Osteoblast (primary cell): ENCODE measurements at regions not wholly inside any gene's neighbourhood (a gene's known extent, or its start where the extent isn't known, plus 50 kb on each side); places are given as distances from the start of the nearest gene placed in this dataset.
"Not testable (repeated sequence)": the region's sequence is repeated elsewhere in the genome, so short reads cannot be mapped to it uniquely, and the experiment has no call there.

Source experiments
- DNase-seq: peaks from one replicate; pipeline ENCODE4 v3.0.0; 2011; ENCODE audit warnings: low spot score, mixed read lengths; ENCODE audit not compliant: insufficient read length; ENCODE audit errors: missing footprints
- H2AFZ ChIP-seq: 2 replicates; pipeline ENCODE4 v1.6.0; 2011; ENCODE audit warnings: mild to moderate bottlenecking, low read length
- H3K27ac ChIP-seq: 2 replicates; pipeline ENCODE4 v1.5.1; 2011; ENCODE audit warnings: mild to moderate bottlenecking, low read depth, low read length, moderate library complexity
- H3K27me3 ChIP-seq: 2 replicates; pipeline ENCODE4 v1.6.0; 2012; ENCODE audit warnings: mild to moderate bottlenecking, control low read depth, inconsistent platforms, low read length, moderate library complexity; ENCODE audit not compliant: insufficient read depth
- H3K36me3 ChIP-seq: 2 replicates; pipeline ENCODE4 v1.5.1; 2011; ENCODE audit warnings: mild to moderate bottlenecking, low read length, control low read depth, moderate library complexity; ENCODE audit not compliant: insufficient read depth
- H3K4me1 ChIP-seq: 2 replicates; pipeline ENCODE4 v1.5.1; 2011; ENCODE audit warnings: mild to moderate bottlenecking, low read length, control low read depth, moderate library complexity; ENCODE audit not compliant: insufficient read depth
- H3K4me2 ChIP-seq: 2 replicates; pipeline ENCODE4 v1.6.0; 2011; ENCODE audit warnings: mild to moderate bottlenecking, low read length; ENCODE audit not compliant: insufficient read depth
- H3K4me3 ChIP-seq: fragments of 200-600 bp; sonication (generic); 3 replicates; pipeline ENCODE4 v1.5.1; 2012; ENCODE audit warnings: mild to moderate bottlenecking, low read length, inconsistent platforms; ENCODE audit not compliant: insufficient read depth
- H3K79me2 ChIP-seq: 2 replicates; pipeline ENCODE4 v1.6.0; 2012; ENCODE audit warnings: mild to moderate bottlenecking, low read length, control low read depth, inconsistent platforms; ENCODE audit not compliant: insufficient read depth
- H3K9me3 ChIP-seq: 2 replicates; pipeline ENCODE4 v1.5.1; 2011; ENCODE audit warnings: low read depth, low read length, control low read depth
- H4K20me1 ChIP-seq: 2 replicates; pipeline ENCODE4 v1.6.0; 2012; ENCODE audit warnings: mild to moderate bottlenecking, low read length, control low read depth; ENCODE audit not compliant: insufficient read depth
- CTCF ChIP-seq: IDR thresholded peaks from 2 replicates; pipeline ENCODE4 v1.5.1; 2011; ENCODE audit warnings: mild to moderate bottlenecking, low read depth, low read length, moderate library complexity; ENCODE audit errors: extremely low read depth

GRCh38 chr5:57931807-57932206 lies 449.2 kb upstream of the ACTBL2 start:
- Histone ChIP-seq H3K4me1 (no peaks in the 10 kb centered on the region), H3K4me3 (no peak overlapping the region), H3K4me2 (no peak overlapping the region), H3K79me2 (no peaks in the 10 kb centered on the region), H3K36me3 (no peaks in the 10 kb centered on the region), H2AFZ (no peak overlapping the region), H3K27me3 (no peaks in the 10 kb centered on the region), H3K27ac (no peak overlapping the region), H4K20me1 (no peaks in the 10 kb centered on the region), H3K9me3 (no peaks in the 10 kb centered on the region)
- DNase-seq = no peak
- TF ChIP-seq CTCF = no peak

GRCh38 chr5:57931352-57931751 lies 448.7 kb upstream of the ACTBL2 start:
- Histone ChIP-seq H3K36me3 (no peaks in the 10 kb centered on the region), H3K4me1 (no peaks in the 10 kb centered on the region), H3K9me3 (no peaks in the 10 kb centered on the region), H3K4me3 (no peak overlapping the region), H2AFZ (no peak overlapping the region), H3K27me3 (no peaks in the 10 kb centered on the region), H3K4me2 (no peak overlapping the region), H3K79me2 (no peaks in the 10 kb centered on the region), H3K27ac (no peak overlapping the region), H4K20me1 (no peaks in the 10 kb centered on the region)
- no peak for TF ChIP-seq CTCF
- no peak for DNase-seq

GRCh38 chr5:57929271-57929670 lies 446.7 kb upstream of the ACTBL2 start:
- no peaks in the 10 kb centered on the region for H4K20me1 ChIP-seq
- no peak for TF ChIP-seq CTCF
- no peaks in the 10 kb centered on the region for H3K36me3 ChIP-seq
- no peak overlapping the region for H3K4me2 ChIP-seq
- H2AFZ ChIP-seq = no peak overlapping the region
- H3K4me1 ChIP-seq = no peaks in the 10 kb centered on the region
- H3K27ac ChIP-seq = no peak overlapping the region
- H3K27me3 ChIP-seq = no peaks in the 10 kb centered on the region
- H3K79me2 ChIP-seq = no peaks in the 10 kb centered on the region
- no peak for DNase-seq
- no peak overlapping the region for H3K4me3 ChIP-seq
- H3K9me3 ChIP-seq = no peaks in the 10 kb centered on the region

GRCh38 chr5:57923094-57923493 lies 440.5 kb upstream of the ACTBL2 start:
- not testable (repeated sequence) for H3K9me3 ChIP-seq, H3K27me3 ChIP-seq, H4K20me1 ChIP-seq, H2AFZ ChIP-seq, H3K79me2 ChIP-seq, H3K4me2 ChIP-seq, DNase-seq, H3K4me3 ChIP-seq, H3K27ac ChIP-seq, H3K4me1 ChIP-seq, H3K36me3 ChIP-seq

- no peaks in the 10 kb centered on the region for H3K27me3 ChIP-seq
- H3K36me3 ChIP-seq = no peaks in the 10 kb centered on the region
- no peaks in the 10 kb centered on the region for H4K20me1 ChIP-seq
- H3K79me2 ChIP-seq = no peaks in the 10 kb centered on the region
- H3K27ac ChIP-seq = no peak overlapping the region
- H3K9me3 ChIP-seq = no peaks in the 10 kb centered on the region
- TF ChIP-seq CTCF = no peak
- H3K4me2 ChIP-seq = no peak overlapping the region
- H3K4me1 ChIP-seq = no peaks in the 10 kb centered on the region
- no peak for DNase-seq
- no peak overlapping the region for H2AFZ ChIP-seq
- H3K4me3 ChIP-seq = no peak overlapping the region
These were observed 434.4 kb upstream of the ACTBL2 start for GRCh38 chr5:57917004-57917403.
